ENCODE measurements at regions not wholly inside any gene's neighbourhood (a gene's known extent, or its start where the extent isn't known, plus 50 kb on each side); places are given as distances from the start of the nearest gene placed in this dataset.

DNA sequence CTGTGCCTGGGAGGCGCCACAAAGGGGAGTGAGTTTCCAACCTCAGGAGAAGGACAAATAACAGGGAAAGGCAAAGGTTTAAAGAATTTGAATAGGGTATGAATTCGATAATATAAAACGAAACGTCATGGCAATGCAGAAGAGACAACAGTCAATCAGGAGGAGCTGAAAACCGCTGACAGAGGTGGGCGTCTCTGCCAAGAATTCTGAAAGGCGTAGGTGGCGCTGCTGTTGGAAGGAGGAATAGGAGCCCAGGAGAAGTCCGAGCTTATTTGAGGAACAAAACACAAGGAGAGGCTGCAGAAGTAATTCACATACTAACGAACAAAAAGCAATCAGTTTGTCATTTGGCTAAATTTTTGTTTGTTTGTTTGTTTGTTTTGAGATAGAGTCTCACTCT lies 485.8 kb upstream of the POU3F3 start:
- TF ChIP-seq, protein P1, sequence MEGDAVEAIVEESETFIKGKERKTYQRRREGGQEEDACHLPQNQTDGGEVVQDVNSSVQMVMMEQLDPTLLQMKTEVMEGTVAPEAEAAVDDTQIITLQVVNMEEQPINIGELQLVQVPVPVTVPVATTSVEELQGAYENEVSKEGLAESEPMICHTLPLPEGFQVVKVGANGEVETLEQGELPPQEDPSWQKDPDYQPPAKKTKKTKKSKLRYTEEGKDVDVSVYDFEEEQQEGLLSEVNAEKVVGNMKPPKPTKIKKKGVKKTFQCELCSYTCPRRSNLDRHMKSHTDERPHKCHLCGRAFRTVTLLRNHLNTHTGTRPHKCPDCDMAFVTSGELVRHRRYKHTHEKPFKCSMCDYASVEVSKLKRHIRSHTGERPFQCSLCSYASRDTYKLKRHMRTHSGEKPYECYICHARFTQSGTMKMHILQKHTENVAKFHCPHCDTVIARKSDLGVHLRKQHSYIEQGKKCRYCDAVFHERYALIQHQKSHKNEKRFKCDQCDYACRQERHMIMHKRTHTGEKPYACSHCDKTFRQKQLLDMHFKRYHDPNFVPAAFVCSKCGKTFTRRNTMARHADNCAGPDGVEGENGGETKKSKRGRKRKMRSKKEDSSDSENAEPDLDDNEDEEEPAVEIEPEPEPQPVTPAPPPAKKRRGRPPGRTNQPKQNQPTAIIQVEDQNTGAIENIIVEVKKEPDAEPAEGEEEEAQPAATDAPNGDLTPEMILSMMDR (IDR thresholded peaks at IDR 0.05), result no peak
- TF ChIP-seq, protein P2, sequence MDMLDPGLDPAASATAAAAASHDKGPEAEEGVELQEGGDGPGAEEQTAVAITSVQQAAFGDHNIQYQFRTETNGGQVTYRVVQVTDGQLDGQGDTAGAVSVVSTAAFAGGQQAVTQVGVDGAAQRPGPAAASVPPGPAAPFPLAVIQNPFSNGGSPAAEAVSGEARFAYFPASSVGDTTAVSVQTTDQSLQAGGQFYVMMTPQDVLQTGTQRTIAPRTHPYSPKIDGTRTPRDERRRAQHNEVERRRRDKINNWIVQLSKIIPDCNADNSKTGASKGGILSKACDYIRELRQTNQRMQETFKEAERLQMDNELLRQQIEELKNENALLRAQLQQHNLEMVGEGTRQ (IDR thresholded peaks at IDR 0.05), result no peak
- TF ChIP-seq CBX8 (IDR thresholded peaks at IDR 0.05), result no peak
- TF ChIP-seq POLR2A (IDR thresholded peaks at IDR 0.05; ENCODE audit: low read length), result no peak
- TF ChIP-seq TP53 (CRISPR knock-in tag; IDR thresholded peaks at IDR 0.05), result no peak
- no peak for TF ChIP-seq SMC3 (IDR thresholded peaks at IDR 0.05)
- TF ChIP-seq EP300 (IDR thresholded peaks at IDR 0.05), result no peak
- no peak for TF ChIP-seq CEBPB (IDR thresholded peaks at IDR 0.05)
- no peak for TF ChIP-seq FOSL2 (IDR thresholded peaks at IDR 0.05)
- TF ChIP-seq FOSL2 (CRISPR knock-in tag; IDR thresholded peaks at IDR 0.05), result no peak
- TF ChIP-seq MYC (IDR thresholded peaks at IDR 0.05; ENCODE audit: borderline replicate concordance, low read length), result no peak
- TF ChIP-seq, protein P3, sequence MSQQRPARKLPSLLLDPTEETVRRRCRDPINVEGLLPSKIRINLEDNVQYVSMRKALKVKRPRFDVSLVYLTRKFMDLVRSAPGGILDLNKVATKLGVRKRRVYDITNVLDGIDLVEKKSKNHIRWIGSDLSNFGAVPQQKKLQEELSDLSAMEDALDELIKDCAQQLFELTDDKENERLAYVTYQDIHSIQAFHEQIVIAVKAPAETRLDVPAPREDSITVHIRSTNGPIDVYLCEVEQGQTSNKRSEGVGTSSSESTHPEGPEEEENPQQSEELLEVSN (IDR thresholded peaks at IDR 0.05; ENCODE audit: borderline replicate concordance, low read depth), result no peak
- TF ChIP-seq CHD2 (IDR thresholded peaks at IDR 0.05; ENCODE audit: low read length, partially characterized antibody), result no peak
- TF ChIP-seq, protein P4, sequence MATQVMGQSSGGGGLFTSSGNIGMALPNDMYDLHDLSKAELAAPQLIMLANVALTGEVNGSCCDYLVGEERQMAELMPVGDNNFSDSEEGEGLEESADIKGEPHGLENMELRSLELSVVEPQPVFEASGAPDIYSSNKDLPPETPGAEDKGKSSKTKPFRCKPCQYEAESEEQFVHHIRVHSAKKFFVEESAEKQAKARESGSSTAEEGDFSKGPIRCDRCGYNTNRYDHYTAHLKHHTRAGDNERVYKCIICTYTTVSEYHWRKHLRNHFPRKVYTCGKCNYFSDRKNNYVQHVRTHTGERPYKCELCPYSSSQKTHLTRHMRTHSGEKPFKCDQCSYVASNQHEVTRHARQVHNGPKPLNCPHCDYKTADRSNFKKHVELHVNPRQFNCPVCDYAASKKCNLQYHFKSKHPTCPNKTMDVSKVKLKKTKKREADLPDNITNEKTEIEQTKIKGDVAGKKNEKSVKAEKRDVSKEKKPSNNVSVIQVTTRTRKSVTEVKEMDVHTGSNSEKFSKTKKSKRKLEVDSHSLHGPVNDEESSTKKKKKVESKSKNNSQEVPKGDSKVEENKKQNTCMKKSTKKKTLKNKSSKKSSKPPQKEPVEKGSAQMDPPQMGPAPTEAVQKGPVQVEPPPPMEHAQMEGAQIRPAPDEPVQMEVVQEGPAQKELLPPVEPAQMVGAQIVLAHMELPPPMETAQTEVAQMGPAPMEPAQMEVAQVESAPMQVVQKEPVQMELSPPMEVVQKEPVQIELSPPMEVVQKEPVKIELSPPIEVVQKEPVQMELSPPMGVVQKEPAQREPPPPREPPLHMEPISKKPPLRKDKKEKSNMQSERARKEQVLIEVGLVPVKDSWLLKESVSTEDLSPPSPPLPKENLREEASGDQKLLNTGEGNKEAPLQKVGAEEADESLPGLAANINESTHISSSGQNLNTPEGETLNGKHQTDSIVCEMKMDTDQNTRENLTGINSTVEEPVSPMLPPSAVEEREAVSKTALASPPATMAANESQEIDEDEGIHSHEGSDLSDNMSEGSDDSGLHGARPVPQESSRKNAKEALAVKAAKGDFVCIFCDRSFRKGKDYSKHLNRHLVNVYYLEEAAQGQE (IDR thresholded peaks at IDR 0.05), result no peak
